ENCODE measurements at regions not wholly inside any gene's neighbourhood (a gene's known extent, or its start where the extent isn't known, plus 50 kb on each side); places are given as distances from the start of the nearest gene placed in this dataset.

GRCh38 chr2:66327066-66327740, 107.7 kb upstream of the MEIS1 start:
- no peak overlapping the region for H3K4me3 Mint-ChIP-seq
- DNase-seq, result no peak
- POLR2A ChIA-PET, result no interaction called here
- H3K36me3 Mint-ChIP-seq, result no peaks in the 10 kb centered on the region
- no peak overlapping the region for H3K27ac Mint-ChIP-seq
- no peaks in the 10 kb centered on the region for H3K4me1 Mint-ChIP-seq
- no peak for ATAC-seq (ENCODE audit: low read depth)
- H3K9me3 Mint-ChIP-seq, result peaks cover 2% of the 10 kb centered on the region
- H3K27me3 Mint-ChIP-seq, result no peaks in the 10 kb centered on the region

- Mint-ChIP-seq H3K4me3 (no peak overlapping the region), H3K27me3 (no peaks in the 10 kb centered on the region), H3K4me1 (no peaks in the 10 kb centered on the region), H3K9me3 (peaks cover 2% of the 10 kb centered on the region), H3K27ac (no peak overlapping the region), H3K36me3 (no peaks in the 10 kb centered on the region)
- DNase-seq (no peak), ATAC-seq (ENCODE audit: low read depth) (no peak)
- POLR2A ChIA-PET, result no interaction called here
Observed at GRCh38 chr2:66324909-66325528, 109.9 kb upstream of the MEIS1 start.

- POLR2A ChIA-PET, result no interaction called here
- Mint-ChIP-seq H3K27me3 (no peaks in the 10 kb centered on the region), H3K4me1 (no peaks in the 10 kb centered on the region), H3K36me3 (no peaks in the 10 kb centered on the region), H3K27ac (no peak overlapping the region), H3K4me3 (no peak overlapping the region), H3K9me3 (peaks cover 2% of the 10 kb centered on the region)
- ATAC-seq (ENCODE audit: low read depth) (no peak), DNase-seq (no peak)
Observed at GRCh38 chr2:66324356-66324755, 110.6 kb upstream of the MEIS1 start.

- no peaks in the 10 kb centered on the region for H3K27me3 Mint-ChIP-seq
- no peak for ATAC-seq (ENCODE audit: low read depth)
- no peak overlapping the region for H3K27ac Mint-ChIP-seq
- no peaks in the 10 kb centered on the region for H3K4me1 Mint-ChIP-seq
- H3K36me3 Mint-ChIP-seq, result no peaks in the 10 kb centered on the region
- no peak overlapping the region for H3K4me3 Mint-ChIP-seq
- DNase-seq, result no peak
- H3K9me3 Mint-ChIP-seq, result peaks cover 2% of the 10 kb centered on the region
- POLR2A ChIA-PET, result no interaction called here
Observed at GRCh38 chr2:66323406-66323805, 111.5 kb upstream of the MEIS1 start.

GRCh38 chr2:66322506-66323260, 112.2 kb upstream of the MEIS1 start:
- no peak for DNase-seq
- no peaks in the 10 kb centered on the region for H3K4me1 Mint-ChIP-seq
- ATAC-seq (ENCODE audit: low read depth), result no peak
- POLR2A ChIA-PET, result no interaction called here
- no peak overlapping the region for H3K4me3 Mint-ChIP-seq
- peaks cover 2% of the 10 kb centered on the region for H3K9me3 Mint-ChIP-seq
- no peaks in the 10 kb centered on the region for H3K36me3 Mint-ChIP-seq
- H3K27ac Mint-ChIP-seq, result no peak overlapping the region
- no peaks in the 10 kb centered on the region for H3K27me3 Mint-ChIP-seq

GRCh38 chr2:66318009-66318561, 116.8 kb upstream of the MEIS1 start:
- H3K27ac Mint-ChIP-seq, result no peak overlapping the region
- no peak overlapping the region for H3K4me3 Mint-ChIP-seq
- no peaks in the 10 kb centered on the region for H3K36me3 Mint-ChIP-seq
- H3K4me1 Mint-ChIP-seq, result no peaks in the 10 kb centered on the region
- POLR2A ChIA-PET, result no interaction called here
- H3K9me3 Mint-ChIP-seq, result peaks cover 1% of the 10 kb centered on the region
- ATAC-seq (ENCODE audit: low read depth) (no peak), DNase-seq (no peak)
- no peaks in the 10 kb centered on the region for H3K27me3 Mint-ChIP-seq

GRCh38 chr2:66317268-66317890, 117.5 kb upstream of the MEIS1 start:
- POLR2A ChIA-PET, result no interaction called here

GRCh38 chr2:66306483-66306882, 128.4 kb upstream of the MEIS1 start:
- POLR2A ChIA-PET, result no interaction called here
- no peaks in the 10 kb centered on the region for H3K27me3 Mint-ChIP-seq
- ATAC-seq (ENCODE audit: low read depth) (no peak), DNase-seq (no peak)
- no peaks in the 10 kb centered on the region for H3K4me1 Mint-ChIP-seq
- no peak overlapping the region for H3K27ac Mint-ChIP-seq
- peaks cover 1% of the 10 kb centered on the region for H3K9me3 Mint-ChIP-seq
- no peak overlapping the region for H3K4me3 Mint-ChIP-seq
- H3K36me3 Mint-ChIP-seq, result no peaks in the 10 kb centered on the region

More at GRCh38 chr2:66317268-66317890, 117.5 kb upstream of the MEIS1 start:
- ATAC-seq (ENCODE audit: low read depth) (no peak), DNase-seq (no peak)
- Mint-ChIP-seq H3K27me3 (no peaks in the 10 kb centered on the region), H3K36me3 (no peaks in the 10 kb centered on the region), H3K9me3 (peaks cover 1% of the 10 kb centered on the region), H3K4me3 (no peak overlapping the region), H3K4me1 (no peaks in the 10 kb centered on the region), H3K27ac (no peak overlapping the region)

GRCh38 chr2:66305718-66306117, 129.2 kb upstream of the MEIS1 start:
- POLR2A ChIA-PET, result no interaction called here
- Mint-ChIP-seq H3K4me3 (no peak overlapping the region), H3K27me3 (no peaks in the 10 kb centered on the region), H3K36me3 (no peaks in the 10 kb centered on the region), H3K9me3 (peaks cover 1% of the 10 kb centered on the region), H3K27ac (no peak overlapping the region), H3K4me1 (no peaks in the 10 kb centered on the region)
- DNase-seq (no peak), ATAC-seq (ENCODE audit: low read depth) (no peak)

GRCh38 chr2:66303471-66303870, 131.5 kb upstream of the MEIS1 start:
- H3K9me3 Mint-ChIP-seq, result peaks cover 1% of the 10 kb centered on the region
- POLR2A ChIA-PET, result no interaction called here
- H3K36me3 Mint-ChIP-seq, result no peaks in the 10 kb centered on the region
- ATAC-seq (ENCODE audit: low read depth) (no peak), DNase-seq (no peak)
- no peak overlapping the region for H3K4me3 Mint-ChIP-seq
- H3K4me1 Mint-ChIP-seq, result no peaks in the 10 kb centered on the region
- H3K27me3 Mint-ChIP-seq, result no peaks in the 10 kb centered on the region
- H3K27ac Mint-ChIP-seq, result no peak overlapping the region

GRCh38 chr2:66301767-66302140, 133.2 kb upstream of the MEIS1 start:
- no peak for DNase-seq
- Mint-ChIP-seq H3K9me3 (no peaks in the 10 kb centered on the region), H3K27ac (no peak overlapping the region), H3K27me3 (no peaks in the 10 kb centered on the region), H3K4me3 (no peak overlapping the region), H3K4me1 (no peaks in the 10 kb centered on the region), H3K36me3 (no peaks in the 10 kb centered on the region)
- ATAC-seq (ENCODE audit: low read depth), result no peak
- POLR2A ChIA-PET, result no interaction called here

GRCh38 chr2:66301022-66301766, 133.7 kb upstream of the MEIS1 start:
- H3K27ac Mint-ChIP-seq, result no peak overlapping the region
- no peak for ATAC-seq (ENCODE audit: low read depth)
- no peak for DNase-seq
- no peaks in the 10 kb centered on the region for H3K27me3 Mint-ChIP-seq
- POLR2A ChIA-PET, result no interaction called here
- no peaks in the 10 kb centered on the region for H3K4me1 Mint-ChIP-seq
- no peak overlapping the region for H3K4me3 Mint-ChIP-seq
- H3K36me3 Mint-ChIP-seq, result no peaks in the 10 kb centered on the region
- H3K9me3 Mint-ChIP-seq, result no peaks in the 10 kb centered on the region

- DNase-seq (no peak), ATAC-seq (ENCODE audit: low read depth) (no peak)
- Mint-ChIP-seq H3K27me3 (no peaks in the 10 kb centered on the region), H3K4me3 (no peak overlapping the region), H3K36me3 (no peaks in the 10 kb centered on the region), H3K27ac (no peak overlapping the region), H3K4me1 (no peaks in the 10 kb centered on the region), H3K9me3 (no peaks in the 10 kb centered on the region)
- POLR2A ChIA-PET, result no interaction called here
Observed at GRCh38 chr2:66283787-66284186, 151.1 kb upstream of the MEIS1 start.

Data from activated naive CD8-positive, alpha-beta T cell treated with anti-CD3 and anti-CD28 coated beads, Interleukin-2, amount 10 ng/mL, durations not matched to agents 7 days and 5 days (primary cell).